ENCODE measurements at regions not wholly inside any gene's neighbourhood (a gene's known extent, or its start where the extent isn't known, plus 50 kb on each side); places are given as distances from the start of the nearest gene placed in this dataset.

DNA sequence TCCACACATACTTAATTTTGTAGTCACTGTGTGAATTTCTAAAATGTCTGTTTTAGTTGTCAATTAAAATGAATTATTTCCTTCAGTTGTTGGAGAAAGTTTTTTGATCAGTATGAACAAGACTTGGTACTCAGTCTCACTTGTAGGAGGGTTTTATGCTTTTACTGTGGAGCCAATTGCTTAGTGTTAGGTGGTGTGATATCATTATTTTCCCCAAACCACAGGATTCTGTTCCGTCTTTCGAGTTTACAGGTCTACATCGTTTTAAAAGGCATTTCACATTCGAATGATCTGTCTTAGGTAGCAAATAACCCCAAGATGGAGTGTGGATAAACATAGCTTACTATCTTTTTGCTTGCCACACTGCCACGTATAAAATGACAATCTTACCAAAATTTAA is 803.1 kb downstream of the SATB2 start:
- no peak for DNase-seq
- Histone ChIP-seq H3K4me1 (ENCODE audit: control extremely low read depth in 1 of 4, control insufficient read depth in 4 of 4, insufficient read depth in 4 of 4, low read length in 3 of 4) (no peaks in the 10 kb centered on the region), H3K27ac (ENCODE audit: insufficient read depth in 1 of 2, low read depth in 1 of 2, low read length in 2 of 2, poor library complexity in 1 of 2, severe bottlenecking in 2 of 2) (no peak overlapping the region), H3K36me3 (ENCODE audit: control insufficient read depth in 4 of 4, insufficient read depth in 4 of 4, low read length in 3 of 4) (no peaks in the 10 kb centered on the region), H3K9me3 (ENCODE audit: control extremely low read depth in 1 of 5, control insufficient read depth in 4 of 5, insufficient read depth in 2 of 5, low read depth in 1 of 5, low read length in 4 of 5) (no peaks in the 10 kb centered on the region), H3K4me3 (ENCODE audit: control insufficient read depth in 1 of 7, extremely low read depth in 1 of 7, insufficient read depth in 4 of 7, low read depth in 2 of 7, low read length in 6 of 7) (no peak overlapping the region), H3K27me3 (replicated peaks in 2 of 5; ENCODE audit: control insufficient read depth in 4 of 5, insufficient read depth in 5 of 5, low read length in 4 of 5) (peaks cover 0 to 4% (median 0%) of the 10 kb centered on the region in 5 experiments)
- ChIA-PET CTCF (no interaction called here), POLR2A (no interaction called here)
- WGBS (ENCODE audit: insufficient coverage): 82% methylated on average over 4 of the region's 5 CpGs

DNA sequence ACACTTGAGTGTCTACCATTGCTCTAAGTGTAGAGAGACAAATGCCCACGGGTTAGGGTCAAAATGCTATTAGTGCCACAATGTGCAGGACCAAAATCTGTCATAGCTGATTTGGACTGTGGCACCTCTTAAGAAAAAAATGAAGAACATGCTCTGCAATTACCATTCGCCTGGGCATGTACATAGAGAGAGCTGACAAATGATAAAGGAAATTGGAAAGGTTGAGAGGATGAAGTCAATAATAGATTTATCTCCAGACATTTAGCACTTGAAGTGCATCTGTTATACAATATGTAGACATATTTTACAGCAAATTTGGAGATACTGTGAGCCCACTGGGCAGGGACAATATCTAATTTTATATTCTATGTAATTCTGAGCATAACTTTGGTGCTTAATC is 804.4 kb downstream of the SATB2 start:
- CTCF ChIA-PET: no interaction called here
- WGBS (ENCODE audit: insufficient coverage): 80% methylated on average over 1 of the region's 2 CpGs

DNA sequence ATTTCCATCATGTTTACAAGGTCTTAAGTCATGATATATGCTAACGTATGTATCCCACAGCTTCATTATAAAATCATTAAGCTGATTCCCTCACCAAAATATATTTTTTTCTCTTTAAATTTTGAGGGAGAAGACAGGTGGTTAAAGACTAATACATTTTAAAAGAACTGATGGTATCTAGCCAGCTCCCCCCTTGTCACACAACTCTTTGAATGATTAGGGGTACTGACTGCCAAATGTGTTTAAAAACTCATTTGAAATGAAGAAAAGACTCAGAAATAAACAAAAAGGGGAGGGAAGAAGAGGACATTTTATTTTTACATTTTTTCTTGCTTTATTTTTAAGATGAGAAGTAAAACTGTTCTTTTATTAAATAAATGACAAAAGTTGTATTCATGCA is 805.3 kb downstream of the SATB2 start:
- H3K36me3 ChIP-seq (ENCODE audit: control insufficient read depth in 4 of 4, insufficient read depth in 4 of 4, low read length in 3 of 4): no peaks in the 10 kb centered on the region
- H3K9me3 ChIP-seq (ENCODE audit: control extremely low read depth in 1 of 5, control insufficient read depth in 4 of 5, insufficient read depth in 2 of 5, low read depth in 1 of 5, low read length in 4 of 5): no peaks in the 10 kb centered on the region
- H3K27ac ChIP-seq (ENCODE audit: insufficient read depth in 1 of 2, low read depth in 1 of 2, low read length in 2 of 2, poor library complexity in 1 of 2, severe bottlenecking in 2 of 2): no peak overlapping the region
- ChIA-PET POLR2A (no interaction called here), CTCF (interaction anchor here (0.6 kb wide), 1 partner anchor 72 kb away, joined by 3 read pairs; no protein-coding TSS in a partner anchor)
- peaks cover 0 to 2% (median 0%) of the 10 kb centered on the region in 5 experiments for H3K27me3 ChIP-seq (replicated peaks in 2 of 5; ENCODE audit: control insufficient read depth in 4 of 5, insufficient read depth in 5 of 5, low read length in 4 of 5)
- H3K4me3 ChIP-seq (ENCODE audit: control insufficient read depth in 1 of 7, extremely low read depth in 1 of 7, insufficient read depth in 4 of 7, low read depth in 2 of 7, low read length in 6 of 7): no peak overlapping the region
- no peaks in the 10 kb centered on the region for H3K4me1 ChIP-seq (ENCODE audit: control extremely low read depth in 1 of 4, control insufficient read depth in 4 of 4, insufficient read depth in 4 of 4, low read length in 3 of 4)
- no CpG with 5 or more reads among the region's 1 CpG for WGBS (ENCODE audit: insufficient coverage)
- no peak for DNase-seq

More for the DNA sequence above, 804.4 kb downstream of the SATB2 start:
- Histone ChIP-seq H3K9me3 (ENCODE audit: control extremely low read depth in 1 of 5, control insufficient read depth in 4 of 5, insufficient read depth in 2 of 5, low read depth in 1 of 5, low read length in 4 of 5) (no peaks in the 10 kb centered on the region), H3K36me3 (ENCODE audit: control insufficient read depth in 4 of 4, insufficient read depth in 4 of 4, low read length in 3 of 4) (no peaks in the 10 kb centered on the region), H3K27me3 (replicated peaks in 2 of 5; ENCODE audit: control insufficient read depth in 4 of 5, insufficient read depth in 5 of 5, low read length in 4 of 5) (peaks cover 0 to 4% (median 0%) of the 10 kb centered on the region in 5 experiments), H3K4me1 (ENCODE audit: control extremely low read depth in 1 of 4, control insufficient read depth in 4 of 4, insufficient read depth in 4 of 4, low read length in 3 of 4) (no peaks in the 10 kb centered on the region), H3K27ac (ENCODE audit: insufficient read depth in 1 of 2, low read depth in 1 of 2, low read length in 2 of 2, poor library complexity in 1 of 2, severe bottlenecking in 2 of 2) (no peak overlapping the region), H3K4me3 (ENCODE audit: control insufficient read depth in 1 of 7, extremely low read depth in 1 of 7, insufficient read depth in 4 of 7, low read depth in 2 of 7, low read length in 6 of 7) (no peak overlapping the region)
- no peak for DNase-seq
- POLR2A ChIA-PET: no interaction called here

DNA sequence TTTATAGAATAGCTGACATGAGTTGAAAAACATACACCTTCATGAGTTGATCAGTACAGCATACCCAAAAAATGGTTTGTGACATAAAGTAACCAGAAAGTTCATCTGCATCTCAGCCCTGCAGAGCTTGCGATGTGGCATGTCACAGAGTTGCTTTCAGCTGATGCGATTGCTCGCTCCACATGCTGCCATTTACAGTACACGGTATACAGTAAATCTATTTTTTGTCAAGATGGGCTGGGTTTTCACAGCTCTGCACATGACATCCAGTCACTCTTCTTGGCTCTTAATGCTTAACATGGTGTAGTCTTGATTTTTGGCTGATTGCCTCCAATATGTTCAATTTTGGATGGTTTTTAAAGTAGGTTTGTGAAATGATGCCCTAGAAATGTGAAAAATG is 811.9 kb downstream of the SATB2 start:
- H3K9me3 ChIP-seq (ENCODE audit: control extremely low read depth in 1 of 5, control insufficient read depth in 4 of 5, insufficient read depth in 2 of 5, low read depth in 1 of 5, low read length in 4 of 5): no peaks in the 10 kb centered on the region
- ChIA-PET CTCF (no interaction called here), POLR2A (no interaction called here)
- H3K36me3 ChIP-seq (ENCODE audit: control insufficient read depth in 4 of 4, insufficient read depth in 4 of 4, low read length in 3 of 4): no peaks in the 10 kb centered on the region
- no peak overlapping the region for H3K27ac ChIP-seq (ENCODE audit: insufficient read depth in 1 of 2, low read depth in 1 of 2, low read length in 2 of 2, poor library complexity in 1 of 2, severe bottlenecking in 2 of 2)
- no peak overlapping the region for H3K4me3 ChIP-seq (ENCODE audit: control insufficient read depth in 1 of 7, extremely low read depth in 1 of 7, insufficient read depth in 4 of 7, low read depth in 2 of 7, low read length in 6 of 7)
- no peaks in the 10 kb centered on the region for H3K4me1 ChIP-seq (ENCODE audit: control extremely low read depth in 1 of 4, control insufficient read depth in 4 of 4, insufficient read depth in 4 of 4, low read length in 3 of 4)
- H3K27me3 ChIP-seq (replicated peaks in 2 of 5; ENCODE audit: control insufficient read depth in 4 of 5, insufficient read depth in 5 of 5, low read length in 4 of 5): peaks cover 0 to 2% (median 0%) of the 10 kb centered on the region in 5 experiments
- DNase-seq: no peak
- WGBS (ENCODE audit: insufficient coverage): 97% methylated on average over 4 of the region's 4 CpGs

DNA sequence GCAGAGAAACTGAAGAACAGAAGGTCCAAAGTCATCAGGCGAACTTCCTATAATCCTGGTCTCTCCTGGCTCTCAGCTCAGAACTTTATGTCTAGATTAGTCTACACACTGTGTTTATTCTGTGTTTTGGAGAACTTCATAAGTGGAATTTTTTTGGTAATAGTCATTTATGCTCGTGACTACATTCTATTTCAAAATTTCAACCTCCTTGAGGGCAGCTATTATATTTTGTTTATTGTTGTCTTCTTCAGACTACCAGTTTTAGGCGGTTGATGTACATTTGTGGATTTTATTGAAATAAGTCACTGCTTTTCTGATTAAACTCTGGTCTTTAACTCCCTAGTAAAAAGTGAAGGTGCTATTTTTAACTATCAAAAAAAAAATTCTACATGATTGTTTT is 816.6 kb downstream of the SATB2 start:
- CTCF ChIA-PET: no interaction called here
- WGBS (ENCODE audit: insufficient coverage): no CpG with 5 or more reads among the region's 3 CpGs
- no peak overlapping the region for H3K4me3 ChIP-seq (ENCODE audit: control insufficient read depth in 1 of 7, extremely low read depth in 1 of 7, insufficient read depth in 4 of 7, low read depth in 2 of 7, low read length in 6 of 7)
- no peak overlapping the region for H3K27ac ChIP-seq (ENCODE audit: insufficient read depth in 1 of 2, low read depth in 1 of 2, low read length in 2 of 2, poor library complexity in 1 of 2, severe bottlenecking in 2 of 2)
- POLR2A ChIA-PET: no interaction called here
- no peak for DNase-seq
- no peaks in the 10 kb centered on the region for H3K4me1 ChIP-seq (ENCODE audit: control extremely low read depth in 1 of 4, control insufficient read depth in 4 of 4, insufficient read depth in 4 of 4, low read length in 3 of 4)
- no peaks in the 10 kb centered on the region for H3K36me3 ChIP-seq (ENCODE audit: control insufficient read depth in 4 of 4, insufficient read depth in 4 of 4, low read length in 3 of 4)
- no peaks in the 10 kb centered on the region for H3K27me3 ChIP-seq (replicated peaks in 2 of 5; ENCODE audit: control insufficient read depth in 4 of 5, insufficient read depth in 5 of 5, low read length in 4 of 5)
- H3K9me3 ChIP-seq (ENCODE audit: control extremely low read depth in 1 of 5, control insufficient read depth in 4 of 5, insufficient read depth in 2 of 5, low read depth in 1 of 5, low read length in 4 of 5): no peaks in the 10 kb centered on the region

DNA sequence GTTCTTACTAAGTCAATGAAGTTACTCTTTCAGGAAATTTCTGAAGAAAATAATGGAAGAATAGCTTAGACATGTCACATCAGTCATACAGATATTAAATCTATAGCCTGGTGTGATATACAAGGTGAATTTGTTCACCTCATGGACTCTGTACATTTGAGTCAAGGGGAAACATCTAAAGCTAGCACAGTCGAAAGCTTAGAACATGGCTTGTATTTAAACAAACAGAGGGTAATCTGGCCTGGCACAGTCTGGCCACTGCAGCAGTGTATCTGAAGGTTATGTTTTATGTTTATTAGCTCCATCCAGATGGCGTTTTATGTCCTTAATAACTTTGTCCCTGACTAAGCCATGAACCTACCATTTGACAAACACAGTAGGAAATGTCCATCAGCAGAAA is 817.3 kb downstream of the SATB2 start:
- ChIA-PET CTCF (no interaction called here), POLR2A (no interaction called here)
- H3K36me3 ChIP-seq (ENCODE audit: control insufficient read depth in 4 of 4, insufficient read depth in 4 of 4, low read length in 3 of 4): no peaks in the 10 kb centered on the region
- WGBS (ENCODE audit: insufficient coverage): 100% methylated on average over 2 of the region's 2 CpGs
- H3K27me3 ChIP-seq (replicated peaks in 2 of 5; ENCODE audit: control insufficient read depth in 4 of 5, insufficient read depth in 5 of 5, low read length in 4 of 5): no peaks in the 10 kb centered on the region
- no peaks in the 10 kb centered on the region for H3K9me3 ChIP-seq (ENCODE audit: control extremely low read depth in 1 of 5, control insufficient read depth in 4 of 5, insufficient read depth in 2 of 5, low read depth in 1 of 5, low read length in 4 of 5)
- H3K4me1 ChIP-seq (ENCODE audit: control extremely low read depth in 1 of 4, control insufficient read depth in 4 of 4, insufficient read depth in 4 of 4, low read length in 3 of 4): no peaks in the 10 kb centered on the region
- no peak for DNase-seq
- H3K27ac ChIP-seq (ENCODE audit: insufficient read depth in 1 of 2, low read depth in 1 of 2, low read length in 2 of 2, poor library complexity in 1 of 2, severe bottlenecking in 2 of 2): no peak overlapping the region
- H3K4me3 ChIP-seq (ENCODE audit: control insufficient read depth in 1 of 7, extremely low read depth in 1 of 7, insufficient read depth in 4 of 7, low read depth in 2 of 7, low read length in 6 of 7): no peak overlapping the region

DNA sequence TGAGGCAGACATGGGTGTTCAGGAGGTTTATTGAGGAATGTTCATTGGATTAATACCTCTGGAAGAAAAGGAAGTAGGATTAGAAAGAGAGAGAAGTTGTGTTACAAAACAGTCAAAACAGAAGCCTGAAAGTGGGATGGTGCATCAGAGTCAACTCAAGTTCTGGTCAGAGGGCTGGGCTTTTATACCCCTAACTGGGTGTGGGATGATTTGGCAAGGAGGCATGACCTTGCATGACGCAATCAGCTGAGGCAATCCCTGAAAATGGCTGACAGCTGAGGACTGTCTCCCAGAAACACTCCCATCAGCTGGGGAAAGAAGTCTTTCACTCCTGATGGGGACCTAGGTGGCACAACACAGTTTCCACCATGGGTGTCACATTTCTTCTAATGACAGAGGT is 818.2 kb downstream of the SATB2 start:
- no peak for DNase-seq
- 100% methylated on average over 1 of the region's 1 CpG for WGBS (ENCODE audit: insufficient coverage)
- Histone ChIP-seq H3K27ac (ENCODE audit: insufficient read depth in 1 of 2, low read depth in 1 of 2, low read length in 2 of 2, poor library complexity in 1 of 2, severe bottlenecking in 2 of 2) (no peak overlapping the region), H3K27me3 (replicated peaks in 2 of 5; ENCODE audit: control insufficient read depth in 4 of 5, insufficient read depth in 5 of 5, low read length in 4 of 5) (no peaks in the 10 kb centered on the region), H3K4me3 (ENCODE audit: control insufficient read depth in 1 of 7, extremely low read depth in 1 of 7, insufficient read depth in 4 of 7, low read depth in 2 of 7, low read length in 6 of 7) (no peak overlapping the region), H3K4me1 (ENCODE audit: control extremely low read depth in 1 of 4, control insufficient read depth in 4 of 4, insufficient read depth in 4 of 4, low read length in 3 of 4) (no peaks in the 10 kb centered on the region), H3K36me3 (ENCODE audit: control insufficient read depth in 4 of 4, insufficient read depth in 4 of 4, low read length in 3 of 4) (no peaks in the 10 kb centered on the region), H3K9me3 (ENCODE audit: control extremely low read depth in 1 of 5, control insufficient read depth in 4 of 5, insufficient read depth in 2 of 5, low read depth in 1 of 5, low read length in 4 of 5) (no peaks in the 10 kb centered on the region)
- ChIA-PET POLR2A (no interaction called here), CTCF (no interaction called here)

Measured in common myeloid progenitor, CD34-positive (primary cell).